IPS-20b (cell line): ENCODE measurements at regions not wholly inside any gene's neighbourhood (a gene's known extent, or its start where the extent isn't known, plus 50 kb on each side); places are given as distances from the start of the nearest gene placed in this dataset.

Experiments
- H3K27ac ChIP-seq: one replicate; pipeline ENCODE4 v1.5.1; 2013; ENCODE audit warnings: low read length
- H3K27me3 ChIP-seq: 2 replicates; pipeline ENCODE4 v1.6.1; 2013; ENCODE audit warnings: mild to moderate bottlenecking, low read length, inconsistent platforms; ENCODE audit not compliant: insufficient read depth
- H3K36me3 ChIP-seq: 2 replicates; pipeline ENCODE4 v1.6.1; 2013; ENCODE audit warnings: low read depth, mild to moderate bottlenecking, inconsistent platforms, low read length, moderate library complexity; ENCODE audit not compliant: insufficient read depth
- H3K4me1 ChIP-seq: 2 replicates; pipeline ENCODE4 v1.6.1; 2013; ENCODE audit warnings: mild to moderate bottlenecking, control low read depth, inconsistent platforms, low read length, moderate library complexity; ENCODE audit not compliant: insufficient read depth
- H3K4me3 ChIP-seq: 2 replicates; pipeline ENCODE4 v1.5.1; 2013; ENCODE audit warnings: mild to moderate bottlenecking, low read length, inconsistent platforms
- H3K9ac ChIP-seq: 2 replicates; pipeline ENCODE4 v1.6.1; 2013; ENCODE audit warnings: low read depth, mild to moderate bottlenecking, inconsistent platforms, low read length, moderate library complexity
- H3K9me3 ChIP-seq: 2 replicates; pipeline ENCODE4 v1.6.1; 2013; ENCODE audit warnings: mild to moderate bottlenecking, low read depth, low read length, inconsistent platforms; ENCODE audit not compliant: insufficient read depth

GRCh38 chr16:9331503-9331902 is 240.1 kb downstream of the HAPSTR1 start:
- no peaks in the 10 kb centered on the region for H3K9me3 ChIP-seq
- H3K36me3 ChIP-seq, result no peaks in the 10 kb centered on the region
- H3K27me3 ChIP-seq, result no peaks in the 10 kb centered on the region
- no peaks in the 10 kb centered on the region for H3K4me1 ChIP-seq
- no peak overlapping the region for H3K9ac ChIP-seq
- no peak overlapping the region for H3K27ac ChIP-seq
- no peak overlapping the region for H3K4me3 ChIP-seq

- Histone ChIP-seq H3K27me3 (no peaks in the 10 kb centered on the region), H3K4me1 (no peaks in the 10 kb centered on the region), H3K27ac (no peak overlapping the region), H3K4me3 (no peak overlapping the region), H3K36me3 (no peaks in the 10 kb centered on the region), H3K9me3 (no peaks in the 10 kb centered on the region), H3K9ac (no peak overlapping the region)
Observed at GRCh38 chr16:9332574-9333148, 241.2 kb downstream of the HAPSTR1 start.

- Histone ChIP-seq H3K27me3 (no peaks in the 10 kb centered on the region), H3K9me3 (no peaks in the 10 kb centered on the region), H3K27ac (no peak overlapping the region), H3K4me3 (no peak overlapping the region), H3K9ac (no peak overlapping the region), H3K36me3 (no peaks in the 10 kb centered on the region), H3K4me1 (no peaks in the 10 kb centered on the region)
Observed at GRCh38 chr16:9333469-9333868, 242.0 kb downstream of the HAPSTR1 start.

GRCh38 chr16:9334103-9334502 is 242.7 kb downstream of the HAPSTR1 start:
- no peaks in the 10 kb centered on the region for H3K36me3 ChIP-seq
- H3K9ac ChIP-seq, result no peak overlapping the region
- no peaks in the 10 kb centered on the region for H3K9me3 ChIP-seq
- no peak overlapping the region for H3K27ac ChIP-seq
- no peak overlapping the region for H3K4me3 ChIP-seq
- H3K27me3 ChIP-seq, result no peaks in the 10 kb centered on the region
- H3K4me1 ChIP-seq, result no peaks in the 10 kb centered on the region

GRCh38 chr16:9337308-9338032 is 246.0 kb downstream of the HAPSTR1 start:
- H3K4me3 ChIP-seq, result no peak overlapping the region
- H3K9ac ChIP-seq, result no peak overlapping the region
- H3K36me3 ChIP-seq, result no peaks in the 10 kb centered on the region
- H3K9me3 ChIP-seq, result no peaks in the 10 kb centered on the region
- H3K27me3 ChIP-seq, result no peaks in the 10 kb centered on the region
- no peaks in the 10 kb centered on the region for H3K4me1 ChIP-seq
- H3K27ac ChIP-seq, result no peak overlapping the region

GRCh38 chr16:9338068-9338467 is 246.6 kb downstream of the HAPSTR1 start:
- Histone ChIP-seq H3K4me1 (peaks cover 3% of the 10 kb centered on the region; the same call in 1 of the 2 replicates), H3K9me3 (no peaks in the 10 kb centered on the region), H3K9ac (no peak overlapping the region), H3K4me3 (no peak overlapping the region), H3K27me3 (no peaks in the 10 kb centered on the region), H3K36me3 (no peaks in the 10 kb centered on the region), H3K27ac (no peak overlapping the region)

- H3K36me3 ChIP-seq, result no peaks in the 10 kb centered on the region
- no peak overlapping the region for H3K4me3 ChIP-seq
- no peaks in the 10 kb centered on the region for H3K27me3 ChIP-seq
- no peak overlapping the region for H3K9ac ChIP-seq
- peaks cover 3% of the 10 kb centered on the region; the same call in 1 of the 2 replicates for H3K4me1 ChIP-seq
- no peak overlapping the region for H3K27ac ChIP-seq
- H3K9me3 ChIP-seq, result no peaks in the 10 kb centered on the region
Observed at GRCh38 chr16:9338510-9338909, 247.1 kb downstream of the HAPSTR1 start.

- Histone ChIP-seq H3K27ac (no peak overlapping the region), H3K27me3 (no peaks in the 10 kb centered on the region), H3K4me3 (no peak overlapping the region), H3K4me1 (peaks cover 3% of the 10 kb centered on the region; the same call in 1 of the 2 replicates), H3K9me3 (no peaks in the 10 kb centered on the region), H3K9ac (no peak overlapping the region), H3K36me3 (no peaks in the 10 kb centered on the region)
Observed at GRCh38 chr16:9340526-9341256, 249.2 kb downstream of the HAPSTR1 start.

- Histone ChIP-seq H3K27me3 (no peaks in the 10 kb centered on the region), H3K9me3 (no peaks in the 10 kb centered on the region), H3K4me3 (no peak overlapping the region), H3K36me3 (no peaks in the 10 kb centered on the region), H3K27ac (no peak overlapping the region), H3K4me1 (peaks cover 3% of the 10 kb centered on the region; the same call in 1 of the 2 replicates), H3K9ac (no peak overlapping the region)
Observed at GRCh38 chr16:9343276-9343675, 251.8 kb downstream of the HAPSTR1 start.

- Histone ChIP-seq H3K4me3 (no peak overlapping the region), H3K4me1 (peaks cover 3% of the 10 kb centered on the region; the same call in 1 of the 2 replicates), H3K36me3 (no peaks in the 10 kb centered on the region), H3K27me3 (no peaks in the 10 kb centered on the region), H3K9me3 (no peaks in the 10 kb centered on the region), H3K27ac (no peak overlapping the region), H3K9ac (no peak overlapping the region)
Observed at GRCh38 chr16:9344508-9344907, 253.1 kb downstream of the HAPSTR1 start.

- Histone ChIP-seq H3K9me3 (no peaks in the 10 kb centered on the region), H3K36me3 (no peaks in the 10 kb centered on the region), H3K27me3 (no peaks in the 10 kb centered on the region), H3K27ac (no peak overlapping the region), H3K4me3 (no peak overlapping the region), H3K9ac (no peak overlapping the region), H3K4me1 (peaks cover 3% of the 10 kb centered on the region; the same call in 1 of the 2 replicates)
Observed at GRCh38 chr16:9345046-9345445, 253.6 kb downstream of the HAPSTR1 start.

- no peak overlapping the region for H3K27ac ChIP-seq
- no peaks in the 10 kb centered on the region for H3K9me3 ChIP-seq
- H3K4me3 ChIP-seq, result no peak overlapping the region
- no peaks in the 10 kb centered on the region for H3K36me3 ChIP-seq
- H3K9ac ChIP-seq, result no peak overlapping the region
- H3K4me1 ChIP-seq, result peaks cover 3% of the 10 kb centered on the region; the same call in 1 of the 2 replicates
- no peaks in the 10 kb centered on the region for H3K27me3 ChIP-seq
Observed at GRCh38 chr16:9345880-9346279, 254.4 kb downstream of the HAPSTR1 start.
